T-helper 2 cell treated with Interferon-gamma antibody and Interleukin-4, amounts not matched to agents 5 μg/mL and 100 μg/mL, for 36 hours (primary cell): ENCODE measurements at regions not wholly inside any gene's neighbourhood (a gene's known extent, or its start where the extent isn't known, plus 50 kb on each side); places are given as distances from the start of the nearest gene placed in this dataset.

Experiments used
- DNase-seq: peaks from one replicate; pipeline ENCODE4 v3.0.0; 2021; ENCODE audit warnings: low spot score
- H3K27ac Mint-ChIP-seq: one replicate; pipeline ENCODE4 v1.8.0; 2021; ENCODE audit warnings: mild to moderate bottlenecking, mixed read lengths
- H3K27me3 Mint-ChIP-seq: one replicate; pipeline ENCODE4 v1.8.0; 2021; ENCODE audit warnings: low read depth, mixed read lengths
- H3K36me3 Mint-ChIP-seq: one replicate; pipeline ENCODE4 v1.8.0; 2021; ENCODE audit warnings: low read depth, mixed read lengths
- H3K4me1 Mint-ChIP-seq: one replicate; pipeline ENCODE4 v1.8.0; 2021; ENCODE audit warnings: low read depth, mixed read lengths
- H3K4me3 Mint-ChIP-seq: one replicate; pipeline ENCODE4 v1.8.0; 2022; ENCODE audit warnings: mild to moderate bottlenecking, moderate library complexity, mixed read lengths
- H3K9me3 Mint-ChIP-seq: one replicate; pipeline ENCODE4 v1.8.0; 2021; ENCODE audit warnings: mixed read lengths

- peaks cover 22% of the 10 kb centered on the region for H3K9me3 Mint-ChIP-seq
- H3K4me3 Mint-ChIP-seq, result no peak overlapping the region
- no peak overlapping the region for H3K27ac Mint-ChIP-seq
Observed at GRCh38 chr10:31593124-31593523, 274.1 kb downstream of the ZEB1 start.

DNA sequence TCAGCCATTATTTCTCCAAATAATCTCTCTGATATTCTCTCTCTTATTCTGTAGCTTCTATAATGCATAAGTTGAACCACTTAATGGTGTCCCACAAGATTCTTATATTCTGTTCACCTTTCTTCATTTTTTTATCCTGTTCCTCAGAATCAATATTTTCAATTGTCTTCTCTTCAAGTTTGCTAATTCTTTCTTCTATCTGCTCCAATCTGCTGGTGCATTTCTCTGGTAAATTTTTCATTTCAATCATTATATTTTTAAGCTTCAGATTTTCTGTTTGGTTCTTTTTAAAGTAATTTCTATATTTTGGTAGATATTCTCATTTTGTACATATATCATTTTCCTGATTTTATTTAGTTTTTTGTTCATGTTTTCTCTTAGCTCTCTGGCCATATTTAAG lies 272.6 kb downstream of the ZEB1 start:
- no peaks in the 10 kb centered on the region for H3K4me1 Mint-ChIP-seq
- peaks cover 20% of the 10 kb centered on the region for H3K27me3 Mint-ChIP-seq
- H3K9me3 Mint-ChIP-seq, result peaks cover 22% of the 10 kb centered on the region
- H3K27ac Mint-ChIP-seq, result no peak overlapping the region
- no peak for DNase-seq
- H3K36me3 Mint-ChIP-seq, result peaks cover 2% of the 10 kb centered on the region
- H3K4me3 Mint-ChIP-seq, result no peak overlapping the region

More at GRCh38 chr10:31593124-31593523, 274.1 kb downstream of the ZEB1 start:
- H3K4me1 Mint-ChIP-seq, result no peaks in the 10 kb centered on the region
- H3K27me3 Mint-ChIP-seq, result peaks cover 11% of the 10 kb centered on the region
- peaks cover 2% of the 10 kb centered on the region for H3K36me3 Mint-ChIP-seq
- no peak for DNase-seq

GRCh38 chr10:31590023-31590800 lies 271.2 kb downstream of the ZEB1 start:
- no peak overlapping the region for H3K4me3 Mint-ChIP-seq
- peaks cover 2% of the 10 kb centered on the region for H3K36me3 Mint-ChIP-seq
- H3K9me3 Mint-ChIP-seq, result peaks cover 22% of the 10 kb centered on the region
- no peak for DNase-seq
- peaks cover 22% of the 10 kb centered on the region for H3K27me3 Mint-ChIP-seq
- no peaks in the 10 kb centered on the region for H3K4me1 Mint-ChIP-seq
- no peak overlapping the region for H3K27ac Mint-ChIP-seq

DNA sequence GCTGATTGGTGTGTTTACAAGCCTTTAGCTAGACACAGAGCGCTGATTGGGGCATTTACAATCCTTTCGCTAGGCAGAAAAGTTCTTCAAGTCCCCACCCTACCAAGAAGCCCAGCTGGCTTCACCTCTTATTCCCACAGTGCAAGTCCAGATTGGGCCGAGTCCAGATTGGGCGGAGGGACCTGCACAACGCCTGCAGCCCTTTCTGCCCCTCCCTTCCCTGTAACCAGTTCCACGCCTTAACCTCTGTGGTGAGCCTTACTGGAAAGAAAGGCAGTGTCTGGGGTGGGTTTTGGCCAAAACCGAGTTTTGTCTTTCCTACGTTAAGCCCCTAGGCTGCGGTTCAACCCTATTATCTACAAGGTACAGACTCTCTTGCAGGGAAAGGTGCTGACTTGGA lies 268.7 kb downstream of the ZEB1 start:
- DNase-seq, result no peak
- H3K9me3 Mint-ChIP-seq, result peaks cover 22% of the 10 kb centered on the region
- H3K27ac Mint-ChIP-seq, result no peak overlapping the region
- H3K27me3 Mint-ChIP-seq, result peaks cover 19% of the 10 kb centered on the region
- peaks cover 2% of the 10 kb centered on the region for H3K36me3 Mint-ChIP-seq
- H3K4me1 Mint-ChIP-seq, result no peaks in the 10 kb centered on the region
- H3K4me3 Mint-ChIP-seq, result no peak overlapping the region

DNA sequence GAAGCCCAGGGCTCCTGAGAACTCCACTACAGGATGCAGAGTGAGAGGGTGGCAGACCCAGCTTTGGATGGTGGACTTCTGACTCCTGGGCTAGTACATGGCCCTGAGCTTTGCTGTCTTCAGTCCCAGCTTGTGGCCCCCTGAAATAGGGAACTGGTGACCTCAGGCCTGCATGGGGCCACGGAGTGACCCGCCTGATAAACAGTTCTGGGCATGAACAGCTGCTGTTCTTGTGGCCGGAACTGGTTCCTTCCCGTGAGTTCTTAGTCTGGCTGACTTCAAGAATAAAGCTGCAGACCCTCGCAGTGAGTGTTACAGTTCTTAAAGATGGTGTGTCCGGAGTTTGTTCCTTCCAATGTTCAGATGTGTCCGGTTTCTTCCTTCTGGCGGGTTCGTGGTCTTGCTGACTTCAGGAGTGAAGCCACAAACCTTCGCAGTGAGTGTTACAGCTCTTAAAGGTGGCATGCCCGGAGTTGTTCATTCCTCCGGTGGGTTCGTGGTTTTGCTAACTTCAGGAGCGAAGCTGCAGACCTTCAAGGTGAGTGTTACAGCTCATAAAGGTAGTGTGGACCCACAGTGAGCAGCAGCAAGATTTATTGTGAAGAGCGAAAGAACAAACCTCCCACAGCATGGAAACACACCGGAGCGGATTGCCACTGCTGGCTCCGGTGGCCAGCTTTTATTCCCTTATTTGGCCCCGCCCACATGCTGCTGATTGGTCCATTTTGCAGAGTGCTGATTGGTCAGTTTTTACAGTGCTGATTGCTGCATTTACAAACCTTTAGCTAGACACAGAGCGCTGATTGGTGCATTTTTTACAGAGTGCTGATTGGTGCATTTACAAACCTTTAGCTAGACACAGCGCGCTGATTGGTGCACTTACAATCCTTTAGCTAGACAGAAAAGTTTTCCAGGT lies 268.0 kb downstream of the ZEB1 start:
- Mint-ChIP-seq H3K4me1 (peaks cover 2% of the 10 kb centered on the region), H3K36me3 (no peaks in the 10 kb centered on the region), H3K27ac (no peak overlapping the region), H3K27me3 (peaks cover 16% of the 10 kb centered on the region), H3K4me3 (peak overlapping the region; percentile 51), H3K9me3 (peaks cover 15% of the 10 kb centered on the region)
- DNase-seq, result no peak

DNA sequence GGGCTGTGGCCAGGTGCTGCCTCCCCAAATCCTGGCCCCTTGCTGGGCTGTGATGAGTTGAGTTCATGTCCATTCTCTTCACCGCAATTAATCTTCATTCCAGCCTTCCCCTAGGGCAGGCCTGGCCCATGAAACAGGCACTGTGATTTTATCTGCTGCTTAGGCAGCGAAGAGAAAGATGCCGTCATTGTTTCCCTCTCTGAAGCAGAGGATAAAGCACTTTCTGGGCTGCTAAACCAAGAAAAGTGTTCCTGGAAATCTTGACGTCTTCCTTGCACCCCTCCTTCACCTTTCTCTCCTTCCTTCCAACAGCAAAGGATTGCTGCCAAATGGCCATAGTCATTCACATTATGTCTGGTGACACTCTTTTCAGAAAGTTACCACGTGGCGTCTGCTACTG lies 265.9 kb downstream of the ZEB1 start:
- H3K4me1 Mint-ChIP-seq, result peaks cover 2% of the 10 kb centered on the region
- no peaks in the 10 kb centered on the region for H3K9me3 Mint-ChIP-seq
- H3K4me3 Mint-ChIP-seq, result no peak overlapping the region
- H3K36me3 Mint-ChIP-seq, result no peaks in the 10 kb centered on the region
- H3K27ac Mint-ChIP-seq, result no peak overlapping the region
- DNase-seq, result no peak
- H3K27me3 Mint-ChIP-seq, result peaks cover 11% of the 10 kb centered on the region

- no peak for DNase-seq
- H3K9me3 Mint-ChIP-seq, result no peaks in the 10 kb centered on the region
- H3K36me3 Mint-ChIP-seq, result no peaks in the 10 kb centered on the region
- no peak overlapping the region for H3K4me3 Mint-ChIP-seq
- H3K27ac Mint-ChIP-seq, result no peak overlapping the region
- H3K4me1 Mint-ChIP-seq, result peaks cover 2% of the 10 kb centered on the region
- H3K27me3 Mint-ChIP-seq, result peaks cover 11% of the 10 kb centered on the region
Observed at GRCh38 chr10:31584098-31584631, 265.1 kb downstream of the ZEB1 start.

DNA sequence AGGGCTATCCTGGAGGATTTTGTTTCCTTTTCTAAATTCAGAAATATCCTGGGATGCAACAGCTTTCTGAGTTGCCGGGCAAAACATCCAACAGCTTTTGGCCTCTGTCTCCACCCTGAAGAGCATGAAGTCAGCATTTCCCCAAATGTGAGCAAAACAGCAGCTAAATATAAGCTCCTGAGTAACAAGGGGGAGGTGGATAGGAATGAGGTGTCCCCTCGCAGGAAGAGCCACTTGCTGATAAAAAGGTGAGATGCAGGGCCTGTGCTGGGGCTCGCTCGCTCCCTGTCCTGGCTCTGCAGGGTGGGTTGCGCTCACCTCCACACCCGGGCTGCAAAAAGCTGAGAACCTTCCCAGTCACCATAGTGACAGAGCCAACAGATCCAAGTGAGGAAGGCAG lies 264.3 kb downstream of the ZEB1 start:
- H3K4me3 Mint-ChIP-seq, result no peak overlapping the region
- H3K27me3 Mint-ChIP-seq, result peaks cover 11% of the 10 kb centered on the region

DNA sequence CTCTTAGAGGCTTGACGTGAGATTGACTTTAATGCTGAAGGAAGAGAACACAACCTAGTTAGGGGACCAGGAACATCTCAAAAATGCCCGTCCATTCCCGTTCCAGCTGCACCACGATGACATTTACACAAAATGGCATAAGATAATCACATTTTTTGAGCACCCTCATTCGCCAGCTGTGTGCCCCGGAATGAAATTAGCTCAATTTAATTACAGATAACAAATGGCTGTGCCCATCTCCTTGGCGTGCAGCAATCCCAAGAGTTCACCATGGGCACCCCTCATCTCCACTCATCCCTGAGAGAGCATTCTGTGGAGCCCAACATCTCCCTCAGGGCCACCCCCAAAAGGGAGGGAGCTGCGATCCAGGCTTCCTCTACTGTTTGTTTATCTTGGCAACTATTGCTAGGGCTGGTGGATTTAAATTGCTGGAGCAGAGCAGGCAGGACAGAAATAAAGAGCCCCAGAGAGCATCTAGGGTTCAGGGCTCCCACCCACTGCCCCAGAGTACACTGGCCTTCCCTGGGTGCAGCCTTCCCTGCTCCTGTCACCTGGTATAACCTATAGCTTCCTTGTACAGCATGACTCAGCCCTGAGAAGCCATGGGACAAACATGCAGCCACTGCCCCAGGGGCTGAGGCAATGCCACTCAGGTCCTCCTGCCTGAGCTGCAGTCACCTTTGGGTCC lies 263.5 kb downstream of the ZEB1 start:
- Mint-ChIP-seq H3K27ac (no peak overlapping the region), H3K4me3 (no peak overlapping the region), H3K36me3 (no peaks in the 10 kb centered on the region), H3K9me3 (no peaks in the 10 kb centered on the region), H3K27me3 (peaks cover 11% of the 10 kb centered on the region), H3K4me1 (peaks cover 2% of the 10 kb centered on the region)
- no peak for DNase-seq

More for the DNA sequence above, 264.3 kb downstream of the ZEB1 start:
- Mint-ChIP-seq H3K4me1 (peaks cover 2% of the 10 kb centered on the region), H3K9me3 (no peaks in the 10 kb centered on the region), H3K27ac (no peak overlapping the region), H3K36me3 (no peaks in the 10 kb centered on the region)
- no peak for DNase-seq

GRCh38 chr10:31581741-31582323 lies 262.8 kb downstream of the ZEB1 start:
- Mint-ChIP-seq H3K4me1 (peaks cover 2% of the 10 kb centered on the region), H3K4me3 (no peak overlapping the region), H3K9me3 (no peaks in the 10 kb centered on the region), H3K27me3 (peaks cover 4% of the 10 kb centered on the region), H3K36me3 (no peaks in the 10 kb centered on the region), H3K27ac (no peak overlapping the region)
- no peak for DNase-seq

DNA sequence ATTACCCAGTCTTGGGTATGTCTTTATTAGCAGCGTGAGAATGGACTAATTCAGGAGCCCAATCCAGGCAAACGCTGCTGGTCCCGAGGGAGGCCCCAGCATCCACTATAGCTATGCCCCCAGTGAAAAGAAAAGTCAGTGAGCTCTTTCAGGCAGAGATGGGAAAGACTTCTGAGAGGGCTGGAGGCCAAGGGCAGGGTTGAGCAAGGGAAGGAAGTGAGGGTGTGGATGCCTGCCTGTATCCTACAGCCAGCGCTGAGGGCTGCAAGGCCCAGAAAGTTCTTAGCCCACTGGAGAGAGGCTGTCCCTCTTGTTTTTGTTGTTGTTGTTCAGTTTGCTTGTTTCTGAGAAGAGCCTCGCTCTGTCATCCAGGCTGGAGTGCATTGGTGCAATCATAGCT lies 261.6 kb downstream of the ZEB1 start:
- Mint-ChIP-seq H3K4me1 (peaks cover 2% of the 10 kb centered on the region), H3K27me3 (no peaks in the 10 kb centered on the region), H3K9me3 (no peaks in the 10 kb centered on the region), H3K27ac (no peak overlapping the region), H3K36me3 (no peaks in the 10 kb centered on the region), H3K4me3 (no peak overlapping the region)
- no peak for DNase-seq
